ENCODE measurements at regions not wholly inside any gene's neighbourhood (a gene's known extent, or its start where the extent isn't known, plus 50 kb on each side); places are given as distances from the start of the nearest gene placed in this dataset.
A peak's percentile ranks its signal among the peaks of the same experiment; 100 is the strongest.

DNA sequence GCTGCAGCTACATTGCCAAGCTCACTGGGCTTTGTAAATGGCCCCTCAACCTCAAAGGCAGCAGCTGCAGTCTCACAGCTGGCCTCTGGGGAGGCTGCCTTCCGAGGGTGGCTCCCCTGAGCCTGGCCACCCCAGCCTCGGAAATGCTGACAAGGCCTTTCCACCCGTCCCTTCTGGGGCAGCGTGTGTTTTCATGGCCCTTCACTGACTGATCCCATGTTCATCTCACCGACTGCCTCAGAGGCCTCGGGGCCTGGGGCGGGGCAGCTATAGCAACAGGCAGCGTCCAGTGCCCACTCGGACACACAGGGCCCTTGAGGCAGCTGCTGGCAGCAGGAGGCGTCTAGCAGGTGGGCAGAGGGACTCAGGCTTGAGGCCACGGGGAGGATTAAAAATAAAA is 149.7 kb downstream of the GLI2 start:
- DNase-seq (ENCODE audit: low read depth in 1 of 2, low spot score in 1 of 2) (no peak), FAIRE-seq (no peak), ATAC-seq (peak in 1 of 2 experiments; percentile 66; a peak in 3 of 6 replicates)
- 69% methylated on average over 3 of the region's 11 CpGs for WGBS (ENCODE audit: missing lambda C conversion rate)
- POLR2A ChIA-PET: no interaction called here
- CTCF ChIA-PET: interaction anchor here (0.6 to 2.1 kb wide), 5 partner anchors 41 to 441 kb away, joined by 3 to 10 read pairs (median 3); no protein-coding TSS in a partner anchor
- peaks cover 9% of the 10 kb centered on the region; the same call in 1 of the 3 replicates for H3K4me1 ChIP-seq
- H3K27ac ChIP-seq: peak overlapping the region in 1 of 2 experiments; percentile 38; a peak in 2 of 6 replicates
- TF ChIP-seq ZNF302 (CRISPR knock-in tag; IDR thresholded peaks at IDR 0.05): no peak
- TF ChIP-seq TFCP2L1 (CRISPR knock-in tag; IDR thresholded peaks at IDR 0.05): no peak
- peak; percentile 87 for TF ChIP-seq MAFK (IDR thresholded peaks at IDR 0.05; ENCODE audit: partially characterized antibody)
- TF ChIP-seq RFX5 (IDR thresholded peaks at IDR 0.05): no peak
- no peak overlapping the region for H3K4me2 ChIP-seq
- H3K9me3 ChIP-seq: no peaks in the 10 kb centered on the region
- H3K4me3 ChIP-seq: no peak overlapping the region

DNA sequence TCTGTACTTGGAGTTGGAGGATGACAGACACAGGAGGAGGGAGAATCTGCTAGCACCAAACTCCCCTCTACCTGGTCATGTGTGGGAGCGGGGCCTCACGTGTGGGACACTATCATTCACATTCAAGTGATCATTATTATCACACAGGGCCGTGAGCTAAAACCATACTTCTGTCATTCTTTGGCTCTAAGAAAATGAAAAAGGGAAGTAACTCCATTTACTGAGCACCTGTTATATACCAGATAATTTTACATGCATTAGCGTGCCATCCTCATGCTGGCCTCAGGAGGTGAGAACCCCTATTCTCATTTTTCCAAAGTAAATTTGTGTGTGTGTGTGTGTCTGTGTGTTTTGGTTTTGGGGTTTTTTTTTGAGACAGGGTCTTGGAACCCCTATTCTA is 150.1 kb downstream of the GLI2 start:
- Histone ChIP-seq H3K27ac (peak overlapping the region in 1 of 2 experiments; percentile 38; a peak in 1 of 6 replicates), H3K4me3 (no peak overlapping the region), H3K4me1 (peaks cover 9% of the 10 kb centered on the region; the same call in 1 of the 3 replicates), H3K9me3 (no peaks in the 10 kb centered on the region), H3K4me2 (no peak overlapping the region)
- DNase-seq (ENCODE audit: low read depth in 1 of 2, low spot score in 1 of 2) (no peak), ATAC-seq (no peak), FAIRE-seq (no peak)
- POLR2A ChIA-PET: no interaction called here
- CTCF ChIA-PET: interaction anchor here (0.6 to 2.1 kb wide), 4 partner anchors 42 to 441 kb away, joined by 3 to 10 read pairs (median 3); no protein-coding TSS in a partner anchor
- TF ChIP-seq RCOR1 (IDR thresholded peaks at IDR 0.05; ENCODE audit: low read depth, low read length): no peak
- TF ChIP-seq MAZ (IDR thresholded peaks at IDR 0.05; ENCODE audit: borderline replicate concordance, low read depth, low read length): no peak
- no peak for TF ChIP-seq JUNB (IDR thresholded peaks at IDR 0.05)
- no peak for TF ChIP-seq NFE2L2 (conservative IDR thresholded peaks at IDR 0.05; ENCODE audit: low read length)
- no peak for TF ChIP-seq CBX2 (IDR thresholded peaks at IDR 0.05; ENCODE audit: borderline replicate concordance, low read depth)
- TF ChIP-seq, protein P1, sequence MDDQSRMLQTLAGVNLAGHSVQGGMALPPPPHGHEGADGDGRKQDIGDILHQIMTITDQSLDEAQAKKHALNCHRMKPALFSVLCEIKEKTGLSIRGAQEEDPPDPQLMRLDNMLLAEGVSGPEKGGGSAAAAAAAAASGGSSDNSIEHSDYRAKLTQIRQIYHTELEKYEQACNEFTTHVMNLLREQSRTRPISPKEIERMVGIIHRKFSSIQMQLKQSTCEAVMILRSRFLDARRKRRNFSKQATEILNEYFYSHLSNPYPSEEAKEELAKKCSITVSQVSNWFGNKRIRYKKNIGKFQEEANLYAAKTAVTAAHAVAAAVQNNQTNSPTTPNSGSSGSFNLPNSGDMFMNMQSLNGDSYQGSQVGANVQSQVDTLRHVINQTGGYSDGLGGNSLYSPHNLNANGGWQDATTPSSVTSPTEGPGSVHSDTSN (IDR thresholded peaks at IDR 0.05): no peak
- WGBS (ENCODE audit: missing lambda C conversion rate): 90% methylated on average over 4 of the region's 4 CpGs

DNA sequence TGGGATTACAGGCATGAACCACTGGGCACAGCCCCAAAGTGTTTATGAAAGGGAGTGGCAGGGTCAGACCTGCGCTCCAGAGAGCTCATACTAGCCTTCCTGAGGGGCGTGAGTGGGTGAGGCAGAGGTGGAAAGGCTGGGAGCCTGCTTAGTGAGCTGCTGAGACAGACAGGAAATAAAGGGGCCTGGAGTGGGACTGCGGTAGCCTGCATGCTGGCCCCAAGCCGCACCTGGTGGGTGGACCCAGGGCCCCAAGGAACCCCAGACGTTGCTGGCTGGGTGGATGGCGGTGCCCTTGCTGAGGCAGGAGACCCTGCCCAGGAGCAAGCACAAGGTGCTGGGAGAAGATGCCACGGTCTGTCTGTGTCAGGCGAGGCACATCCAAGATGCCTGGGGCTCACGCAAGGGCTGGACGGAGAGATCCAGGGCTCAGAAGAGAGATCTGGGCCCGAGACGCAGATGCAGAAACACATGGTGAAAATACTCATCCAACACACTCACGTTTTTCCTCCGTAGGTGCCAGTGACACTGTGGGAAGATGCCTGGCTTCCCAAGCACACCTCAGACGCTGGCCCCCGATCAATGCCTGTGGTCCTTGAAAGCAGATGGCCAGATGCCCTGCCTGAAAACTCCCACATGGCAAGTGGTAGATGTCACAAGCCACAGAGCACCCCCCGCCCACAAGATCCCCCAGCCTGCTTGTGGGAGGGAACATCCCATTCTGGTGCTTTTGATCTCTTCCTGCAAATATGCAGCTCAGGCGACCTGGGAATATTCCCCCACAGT is 151.1 kb downstream of the GLI2 start:
- POLR2A ChIA-PET: no interaction called here
- TF ChIP-seq BHLHE40 (IDR thresholded peaks at IDR 0.05; ENCODE audit: low read depth, low read length) (no peak), TP53 (CRISPR knock-in tag; IDR thresholded peaks at IDR 0.05) (no peak), PHF8 (IDR thresholded peaks at IDR 0.05; ENCODE audit: borderline replicate concordance, low read depth) (no peak), HDAC2 (IDR thresholded peaks at IDR 0.05) (no peak), POLR2A (IDR thresholded peaks at IDR 0.05; ENCODE audit: low read length) (no peak), RNF2 (IDR thresholded peaks at IDR 0.05; ENCODE audit: borderline replicate concordance, low read depth) (no peak), RARB (CRISPR knock-in tag; IDR thresholded peaks at IDR 0.05) (no peak), FOSB (CRISPR knock-in tag; IDR thresholded peaks at IDR 0.05) (no peak), ZSCAN20 (CRISPR knock-in tag; IDR thresholded peaks at IDR 0.05) (no peak), ZC3H11A (IDR thresholded peaks at IDR 0.05) (no peak), FOSL2 (IDR thresholded peaks at IDR 0.05) (no peak), FOSL2 (CRISPR knock-in tag; IDR thresholded peaks at IDR 0.05) (no peak), SMC3 (IDR thresholded peaks at IDR 0.05) (no peak), TFCP2L1 (CRISPR knock-in tag; IDR thresholded peaks at IDR 0.05) (no peak), ZFP36 (IDR thresholded peaks at IDR 0.05; ENCODE audit: borderline replicate concordance, partially characterized antibody) (no peak), EHMT2 (IDR thresholded peaks at IDR 0.05; ENCODE audit: low read depth) (no peak), SREBF2 (IDR thresholded peaks at IDR 0.05) (no peak)
- TF ChIP-seq, protein P2, sequence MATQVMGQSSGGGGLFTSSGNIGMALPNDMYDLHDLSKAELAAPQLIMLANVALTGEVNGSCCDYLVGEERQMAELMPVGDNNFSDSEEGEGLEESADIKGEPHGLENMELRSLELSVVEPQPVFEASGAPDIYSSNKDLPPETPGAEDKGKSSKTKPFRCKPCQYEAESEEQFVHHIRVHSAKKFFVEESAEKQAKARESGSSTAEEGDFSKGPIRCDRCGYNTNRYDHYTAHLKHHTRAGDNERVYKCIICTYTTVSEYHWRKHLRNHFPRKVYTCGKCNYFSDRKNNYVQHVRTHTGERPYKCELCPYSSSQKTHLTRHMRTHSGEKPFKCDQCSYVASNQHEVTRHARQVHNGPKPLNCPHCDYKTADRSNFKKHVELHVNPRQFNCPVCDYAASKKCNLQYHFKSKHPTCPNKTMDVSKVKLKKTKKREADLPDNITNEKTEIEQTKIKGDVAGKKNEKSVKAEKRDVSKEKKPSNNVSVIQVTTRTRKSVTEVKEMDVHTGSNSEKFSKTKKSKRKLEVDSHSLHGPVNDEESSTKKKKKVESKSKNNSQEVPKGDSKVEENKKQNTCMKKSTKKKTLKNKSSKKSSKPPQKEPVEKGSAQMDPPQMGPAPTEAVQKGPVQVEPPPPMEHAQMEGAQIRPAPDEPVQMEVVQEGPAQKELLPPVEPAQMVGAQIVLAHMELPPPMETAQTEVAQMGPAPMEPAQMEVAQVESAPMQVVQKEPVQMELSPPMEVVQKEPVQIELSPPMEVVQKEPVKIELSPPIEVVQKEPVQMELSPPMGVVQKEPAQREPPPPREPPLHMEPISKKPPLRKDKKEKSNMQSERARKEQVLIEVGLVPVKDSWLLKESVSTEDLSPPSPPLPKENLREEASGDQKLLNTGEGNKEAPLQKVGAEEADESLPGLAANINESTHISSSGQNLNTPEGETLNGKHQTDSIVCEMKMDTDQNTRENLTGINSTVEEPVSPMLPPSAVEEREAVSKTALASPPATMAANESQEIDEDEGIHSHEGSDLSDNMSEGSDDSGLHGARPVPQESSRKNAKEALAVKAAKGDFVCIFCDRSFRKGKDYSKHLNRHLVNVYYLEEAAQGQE (IDR thresholded peaks at IDR 0.05): no peak
- TF ChIP-seq, protein P3, sequence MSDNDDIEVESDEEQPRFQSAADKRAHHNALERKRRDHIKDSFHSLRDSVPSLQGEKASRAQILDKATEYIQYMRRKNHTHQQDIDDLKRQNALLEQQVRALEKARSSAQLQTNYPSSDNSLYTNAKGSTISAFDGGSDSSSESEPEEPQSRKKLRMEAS (IDR thresholded peaks at IDR 0.05): no peak
- H3K4me3 ChIP-seq: no peak overlapping the region
- ATAC-seq (no peak), FAIRE-seq (no peak), DNase-seq (ENCODE audit: low read depth in 1 of 2, low spot score in 1 of 2) (no peak)
- CTCF ChIA-PET: interaction anchor here (0.9 to 1.3 kb wide), 3 partner anchors 19 to 185 kb away, joined by 3 to 4 read pairs (median 3); no protein-coding TSS in a partner anchor
- peak overlapping the region in 1 of 2 experiments; percentile 44; a peak in 1 of 6 replicates for H3K27ac ChIP-seq
- no peaks in the 10 kb centered on the region for H3K9me3 ChIP-seq
- peaks cover 9% of the 10 kb centered on the region; the same call in 1 of the 3 replicates for H3K4me1 ChIP-seq
- WGBS (ENCODE audit: missing lambda C conversion rate): 89% methylated on average over 16 of the region's 18 CpGs
- H3K4me2 ChIP-seq: no peak overlapping the region
